Adrenal gland (tissue), 9 donors: ENCODE measurements at regions not wholly inside any gene's neighbourhood (a gene's known extent, or its start where the extent isn't known, plus 50 kb on each side); places are given as distances from the start of the nearest gene placed in this dataset.
"Not testable (repeated sequence)": the region's sequence is repeated elsewhere in the genome, so short reads cannot be mapped to it uniquely, and the experiment has no call there.

Source experiments
- DNase-seq, 7 donors: peaks; one replicate each; pipeline ENCODE4 v3.0.0-alpha.2; 2019 to 2020
- H3K27ac ChIP-seq, 5 donors: fragments of 200-600 bp; sonication (generic) in 4 of 5; 1 replicate in 3 of 5; 2 replicates in 2 of 5; pipeline versions ENCODE4 v1.5.1 to v1.8.0; 2016 to 2020; ENCODE audit warnings: mild to moderate bottlenecking in 1 of 5
- H3K27me3 ChIP-seq: fragments of 200-600 bp; 2 replicates; pipeline ENCODE4 v1.8.0; 2021
- H3K36me3 ChIP-seq, 2 donors: fragments of 200-600 bp; replicated peaks in 1 of 2; 1 replicate in 1 of 2; 2 replicates in 1 of 2; pipeline versions ENCODE4 v1.5.1 to v1.8.0; 2018 to 2022
- H3K4me1 ChIP-seq, 2 donors: fragments of 200-600 bp; replicated peaks in 1 of 2; 1 replicate in 1 of 2; 2 replicates in 1 of 2; pipeline versions ENCODE4 v1.5.1 to v1.8.0; 2018 to 2021
- H3K4me3 ChIP-seq, 4 donors: fragments of 200-600 bp; sonication (generic) in 3 of 4; one replicate each; pipeline ENCODE4 v1.5.1; 2016 to 2018
- H3K9me3 ChIP-seq, 3 donors: fragments of 200-600 bp; sonication (generic) in 1 of 3; replicated peaks in 1 of 3; 1 replicate in 2 of 3; 2 replicates in 1 of 3; pipeline versions ENCODE4 v1.5.1 to v1.8.0; 2016 to 2021
- CTCF ChIP-seq, 6 experiments: fragments of 450-650 bp in 4 of 6; fragments of 200-600 bp in 2 of 6; sonication (generic) in 1 of 6; IDR thresholded peaks; 1 replicate in 5 of 6; 2 replicates in 1 of 6; pipeline versions ENCODE4 v1.5.1 to v1.8.0; 2016 to 2021; ENCODE audit warnings: antibody characterized with exemption in 6 of 6, mild to moderate bottlenecking in 2 of 6, moderate library complexity in 1 of 6
- POLR2A ChIP-seq, 2 donors: fragments of 450-650 bp; IDR thresholded peaks; one replicate each; pipeline ENCODE4 v1.6.1; 2017; ENCODE audit warnings: antibody characterized with exemption in 2 of 2, mild to moderate bottlenecking in 2 of 2, moderate library complexity in 1 of 2
- WGBS, 4 donors: extraction: QIAGEN DNeasy Blood & Tissue Kit in 2 of 4; methylation state at CpG; one replicate each; pipeline versions ENCODE4 v1.1.5 to v1.1.7; 2013 to 2017; 5-methylcytosine and 5-hydroxymethylcytosine counted together
- intact Hi-C, 2 donors: fragments of 100-400 bp; cut with DNase I; formaldehyde crosslinking; loops; one replicate each; pipeline versions ENCODE4 v1.14.1 to v1.15.0; 2022 to 2023
- donor health status: healthy with polysubstance abuse.
- donor health status: Bipolar disorder and iron deficiency.
- donor health status: DM: yes; HTN: yes; CAD: no.
- donor health status: DM: no; HTN: no; CAD: no.
- donor health status: DM: no; HTN: no; CAD: no.

- intact Hi-C loops = no loop called here
- TF ChIP-seq POLR2A (IDR thresholded peaks at IDR 0.05) (no peak), CTCF (IDR thresholded peaks at IDR 0.05) (no peak)
- Histone ChIP-seq H3K4me1 (no peaks in the 10 kb centered on the region), H3K27ac (no peak overlapping the region), H3K27me3 (no peaks in the 10 kb centered on the region), H3K9me3 (no peaks in the 10 kb centered on the region), H3K4me3 (no peak overlapping the region), H3K36me3 (no peaks in the 10 kb centered on the region)
- no peak for DNase-seq
- WGBS, 4 donors = 58 to 69% (median 64%) methylated on average over 4 of the region's 4 CpGs
Measured at GRCh38 chr5:117315170-117315569, 740.5 kb upstream of the SEMA6A start.

GRCh38 chr5:117304512-117305107, 730.0 kb upstream of the SEMA6A start:
- intact Hi-C loops, DNase-seq, H3K4me3 ChIP-seq, H3K27me3 ChIP-seq, H3K27ac ChIP-seq, H3K9me3 ChIP-seq, H3K36me3 ChIP-seq, H3K4me1 ChIP-seq: not testable (repeated sequence)
- WGBS, 4 donors = 92 to 98% (median 94%) methylated on average over 6 to 34 of the region's 34 CpGs

- Histone ChIP-seq H3K27ac (no peak overlapping the region), H3K27me3 (no peaks in the 10 kb centered on the region), H3K4me1 (no peaks in the 10 kb centered on the region), H3K9me3 (no peaks in the 10 kb centered on the region), H3K36me3 (no peaks in the 10 kb centered on the region), H3K4me3 (no peak overlapping the region)
- no peak for DNase-seq
- intact Hi-C loops = no loop called here
- TF ChIP-seq CTCF (IDR thresholded peaks at IDR 0.05) = no peak
- no peak for TF ChIP-seq POLR2A (IDR thresholded peaks at IDR 0.05)
- 74 to 81% (median 79%) methylated on average over 3 of the region's 3 CpGs for WGBS, 4 donors
Measured at GRCh38 chr5:117302949-117303348, 728.3 kb upstream of the SEMA6A start.

GRCh38 chr5:117302473-117302872, 727.9 kb upstream of the SEMA6A start:
- no peaks in the 10 kb centered on the region for H3K36me3 ChIP-seq
- H3K4me3 ChIP-seq = no peak overlapping the region
- no peak for TF ChIP-seq POLR2A (IDR thresholded peaks at IDR 0.05)
- no peak for TF ChIP-seq CTCF (IDR thresholded peaks at IDR 0.05)
- no peak overlapping the region for H3K27ac ChIP-seq
- no peaks in the 10 kb centered on the region for H3K27me3 ChIP-seq
- H3K4me1 ChIP-seq = no peaks in the 10 kb centered on the region
- DNase-seq = no peak
- WGBS, 4 donors = 77 to 94% (median 82%) methylated on average over 1 of the region's 1 CpG
- H3K9me3 ChIP-seq = no peaks in the 10 kb centered on the region
- intact Hi-C loops = no loop called here

- Histone ChIP-seq H3K36me3 (no peaks in the 10 kb centered on the region), H3K9me3 (no peaks in the 10 kb centered on the region), H3K4me3 (no peak overlapping the region), H3K27me3 (no peaks in the 10 kb centered on the region), H3K4me1 (no peaks in the 10 kb centered on the region), H3K27ac (no peak overlapping the region)
- WGBS, 4 donors = 76 to 86% (median 84%) methylated on average over 3 of the region's 3 CpGs
- TF ChIP-seq POLR2A (IDR thresholded peaks at IDR 0.05) = no peak
- TF ChIP-seq CTCF (IDR thresholded peaks at IDR 0.05) = no peak
- intact Hi-C loops = no loop called here
- DNase-seq = no peak
Measured at GRCh38 chr5:117299936-117300328, 725.3 kb upstream of the SEMA6A start.
